Kidney tubule cell (primary cell): ENCODE measurements at regions not wholly inside any gene's neighbourhood (a gene's known extent, or its start where the extent isn't known, plus 50 kb on each side); places are given as distances from the start of the nearest gene placed in this dataset.

Experiments used
- DNase-seq: peaks from one replicate; pipeline ENCODE4 v3.0.0-alpha.2; 2018; ENCODE audit warnings: low spot score

- DNase-seq: no peak
Observed at GRCh38 chr1:34606504-34606903, 148.3 kb upstream of the GJB5 start.

DNA sequence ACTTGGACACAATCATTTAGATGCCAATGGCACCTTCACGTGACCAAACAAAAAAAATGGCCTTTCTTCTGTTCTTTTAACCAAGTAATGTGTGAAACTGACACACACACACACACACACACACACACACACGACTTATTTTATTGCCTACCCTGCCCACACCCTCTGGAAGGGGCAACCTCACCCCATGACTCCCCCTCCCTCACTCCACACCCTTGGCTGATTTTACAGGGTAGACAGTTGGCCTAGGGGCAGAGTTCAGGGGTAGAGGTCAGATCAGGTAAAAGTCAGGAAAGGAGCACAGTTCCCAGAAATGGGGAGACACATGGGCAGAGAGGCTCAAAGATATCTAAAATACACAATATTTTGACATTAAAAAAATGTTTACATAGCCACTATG lies 144.8 kb upstream of the GJB5 start:
- no peak for DNase-seq

DNA sequence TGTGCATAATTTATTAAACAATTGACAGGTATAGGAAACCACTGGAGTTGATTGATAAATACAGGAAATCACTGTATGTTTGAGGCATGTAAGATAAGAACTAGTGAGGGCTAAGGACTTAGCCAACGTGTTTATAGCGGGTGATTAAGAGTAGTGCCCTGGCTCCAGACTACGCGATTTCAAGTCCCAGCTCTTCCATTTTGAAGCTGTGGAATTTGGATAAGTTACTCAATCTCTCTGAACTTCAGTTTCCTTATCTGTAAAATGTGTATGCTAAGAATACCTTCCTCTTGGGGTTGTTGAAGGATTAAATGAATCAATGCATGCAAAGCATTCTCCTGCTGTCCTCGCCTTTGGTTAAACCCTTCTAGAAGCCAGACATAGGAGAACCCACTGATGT lies 143.3 kb upstream of the GJB5 start:
- DNase-seq: no peak

DNA sequence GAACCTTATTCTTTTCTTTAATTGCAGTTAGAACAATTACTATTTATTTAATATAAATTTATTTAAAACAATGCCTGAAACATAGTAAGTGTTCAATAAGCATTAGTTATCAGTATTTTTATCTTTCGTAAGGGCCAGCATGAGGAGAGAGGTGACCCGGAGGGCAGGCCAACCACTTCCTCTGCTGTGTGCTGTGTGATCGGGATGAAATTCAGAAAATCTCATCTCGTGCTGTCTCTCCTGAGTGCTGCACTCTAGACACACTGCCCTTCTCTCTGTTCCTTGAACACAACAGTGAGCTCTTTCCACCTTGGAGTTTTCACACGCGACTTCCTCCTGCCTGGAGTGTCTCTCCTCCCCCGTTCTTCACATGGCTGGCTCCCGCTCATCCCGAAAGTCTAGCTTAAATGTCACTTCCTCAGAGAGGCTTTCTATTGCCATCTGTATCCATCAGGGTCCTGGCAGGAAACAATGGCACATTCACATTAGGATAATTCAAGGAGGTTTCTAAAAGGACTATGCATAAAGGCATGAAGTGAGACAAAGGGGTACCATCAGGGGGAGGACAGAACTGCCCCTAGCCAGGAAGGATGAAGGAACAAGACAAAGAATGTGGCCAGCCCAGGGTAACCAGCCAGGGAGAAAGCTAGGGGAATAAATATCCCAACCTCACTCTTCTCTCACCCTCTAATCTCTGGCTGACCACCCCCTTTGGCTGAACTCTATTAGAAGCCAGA lies 142.6 kb upstream of the GJB5 start:
- DNase-seq: no peak

DNA sequence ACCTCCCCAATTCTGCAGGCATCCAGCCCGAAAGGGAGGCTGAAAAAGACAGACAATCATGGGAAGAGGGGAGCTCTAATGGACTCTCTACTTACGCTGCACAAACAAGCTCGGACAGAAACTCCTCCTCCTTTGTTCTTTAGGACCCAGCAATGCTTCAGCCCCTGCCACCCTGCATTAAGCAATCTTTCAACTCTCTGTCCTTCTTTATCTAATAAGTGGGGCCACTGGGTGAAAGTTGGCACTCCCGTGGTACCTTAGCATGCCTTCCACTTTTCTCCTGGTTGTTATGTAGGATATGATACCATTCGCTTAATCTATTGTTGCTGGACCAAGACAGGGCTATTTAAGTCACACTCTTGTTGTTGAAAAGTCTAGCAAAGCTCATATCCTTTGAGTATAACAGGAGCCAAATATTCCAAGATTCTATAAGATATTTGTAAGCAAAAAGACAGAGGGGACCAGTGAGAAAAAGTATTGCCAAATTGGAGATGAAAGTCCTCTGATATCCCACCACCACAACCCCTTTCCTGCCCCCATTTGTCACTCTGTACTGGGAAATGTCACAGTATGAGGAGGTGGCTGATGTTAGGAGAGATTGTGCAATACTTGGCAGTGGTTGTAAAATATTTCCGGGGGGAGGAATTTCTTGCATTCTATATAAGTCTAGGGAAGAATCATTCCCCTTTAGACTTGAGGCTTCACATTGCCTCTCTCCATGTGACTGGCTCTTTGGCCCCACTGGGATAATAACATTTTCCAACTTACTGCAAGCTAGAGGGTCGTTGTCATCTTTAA lies 137.3 kb upstream of the GJB5 start:
- DNase-seq: no peak

- DNase-seq: no peak
Observed at GRCh38 chr1:34618381-34618780, 136.5 kb upstream of the GJB5 start.

GRCh38 chr1:34619256-34619655 lies 135.6 kb upstream of the GJB5 start:
- DNase-seq: no peak

DNA sequence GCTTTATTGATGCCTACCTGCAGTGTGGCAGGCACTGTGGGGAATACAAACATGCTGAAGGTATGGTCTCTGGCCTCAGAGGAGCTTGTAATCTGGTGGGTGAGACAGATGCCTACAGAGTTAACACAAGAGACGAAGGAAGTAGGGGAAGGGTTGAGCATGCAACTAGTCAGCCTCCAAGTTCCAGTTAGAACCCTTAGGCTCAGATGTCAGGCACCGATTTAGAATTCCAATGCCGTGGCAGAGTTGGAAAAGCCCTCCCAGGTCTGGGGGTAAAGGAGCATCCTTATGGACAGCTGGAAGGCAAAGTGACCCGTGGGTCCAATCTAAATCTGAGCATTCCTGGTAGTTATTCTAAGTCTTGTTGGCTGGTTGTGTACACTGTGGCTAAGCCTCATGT lies 132.9 kb upstream of the GJB5 start:
- DNase-seq: no peak

GRCh38 chr1:34625521-34626015 lies 129.3 kb upstream of the GJB5 start:
- no peak for DNase-seq

GRCh38 chr1:34627465-34628240 lies 127.2 kb upstream of the GJB5 start:
- no peak for DNase-seq

DNA sequence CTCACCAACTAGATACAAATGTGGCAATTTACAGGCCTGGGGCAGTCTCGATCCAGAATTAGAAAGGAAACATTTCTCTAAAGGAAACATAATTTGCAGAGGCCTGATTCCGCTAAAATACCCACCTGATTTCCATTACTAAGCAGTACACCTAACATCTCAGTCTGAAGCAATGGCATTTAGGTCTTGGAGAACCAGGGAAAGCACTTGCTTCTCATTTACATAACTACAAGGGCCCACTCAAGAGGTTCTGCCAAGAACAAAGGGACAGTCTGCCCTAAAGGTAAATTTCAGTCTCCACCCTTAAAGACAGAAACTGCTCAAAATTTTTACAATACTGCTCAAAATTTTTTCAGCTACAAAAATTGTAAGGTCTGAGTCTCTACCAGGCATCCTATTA lies 123.7 kb upstream of the GJB5 start:
- no peak for DNase-seq

GRCh38 chr1:34639701-34640100 lies 115.1 kb upstream of the GJB5 start:
- peak; percentile 4 for DNase-seq

DNA sequence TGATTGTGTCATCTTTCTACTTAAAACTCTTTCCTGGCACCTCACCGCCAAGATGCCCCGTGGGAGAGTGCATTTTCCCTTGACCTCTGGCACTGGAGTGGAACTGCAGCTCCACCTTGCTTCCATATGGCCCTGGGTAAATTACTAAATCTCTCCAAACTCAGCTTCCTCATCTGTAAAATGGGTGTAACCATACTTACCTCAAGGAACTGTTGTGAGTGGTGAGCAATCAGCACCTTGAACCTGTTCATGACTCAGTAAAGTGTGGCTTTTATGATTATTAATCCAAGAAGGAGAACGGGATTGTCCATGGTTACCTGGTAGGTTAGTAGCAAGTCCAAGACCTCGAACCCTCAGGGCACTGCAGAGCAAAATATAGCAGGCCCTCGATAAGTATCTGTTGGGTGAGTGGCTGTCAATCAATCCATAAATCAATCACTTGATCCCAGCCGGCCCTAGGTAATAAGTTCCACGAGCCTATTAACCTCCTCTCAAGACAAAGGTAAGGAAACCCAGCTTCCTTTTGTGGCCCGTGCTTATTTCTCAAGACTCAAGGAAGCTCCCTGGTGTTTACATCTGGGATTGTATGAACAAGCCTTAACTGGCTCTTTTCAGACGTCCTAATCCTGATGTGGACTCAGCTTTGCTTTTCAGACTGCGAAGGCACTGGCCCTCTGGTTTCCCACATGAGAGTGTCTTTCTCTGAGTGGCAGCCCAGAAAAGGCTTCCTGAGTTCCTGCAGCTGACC lies 114.0 kb upstream of the GJB5 start:
- no peak for DNase-seq

- DNase-seq: no peak
Observed at GRCh38 chr1:34642679-34643078, 112.2 kb upstream of the GJB5 start.

DNA sequence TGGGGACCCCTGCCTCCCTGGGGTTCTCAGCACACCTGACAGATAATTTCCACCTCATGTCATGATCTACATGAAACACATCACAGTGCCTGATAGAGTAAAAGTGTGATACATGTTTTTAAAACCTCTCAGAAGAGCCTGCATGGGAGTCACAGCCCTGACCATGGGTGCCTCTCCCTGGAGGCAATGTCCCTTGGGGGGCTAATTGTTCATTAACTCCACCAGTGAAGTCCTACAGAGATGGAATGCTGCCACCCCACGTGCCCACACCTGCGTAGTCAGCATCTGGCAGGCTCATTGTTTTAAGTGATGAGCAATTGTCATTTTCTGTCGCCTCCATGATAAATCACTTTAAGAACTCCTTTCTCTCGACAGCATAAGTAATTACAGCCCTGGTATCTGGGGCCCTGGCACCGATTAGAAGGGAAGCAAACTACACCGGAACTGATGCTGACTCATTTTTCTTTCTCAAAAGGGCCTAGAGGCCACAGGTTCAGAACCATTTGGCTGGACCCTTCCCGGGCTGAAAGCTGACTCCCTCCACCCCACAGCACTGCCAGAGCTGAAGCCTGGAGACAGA lies 109.6 kb upstream of the GJB5 start:
- peak; percentile 16 for DNase-seq

GRCh38 chr1:34645919-34646318 lies 108.9 kb upstream of the GJB5 start:
- no peak for DNase-seq

GRCh38 chr1:34648501-34648900 lies 106.3 kb upstream of the GJB5 start:
- no peak for DNase-seq

DNA sequence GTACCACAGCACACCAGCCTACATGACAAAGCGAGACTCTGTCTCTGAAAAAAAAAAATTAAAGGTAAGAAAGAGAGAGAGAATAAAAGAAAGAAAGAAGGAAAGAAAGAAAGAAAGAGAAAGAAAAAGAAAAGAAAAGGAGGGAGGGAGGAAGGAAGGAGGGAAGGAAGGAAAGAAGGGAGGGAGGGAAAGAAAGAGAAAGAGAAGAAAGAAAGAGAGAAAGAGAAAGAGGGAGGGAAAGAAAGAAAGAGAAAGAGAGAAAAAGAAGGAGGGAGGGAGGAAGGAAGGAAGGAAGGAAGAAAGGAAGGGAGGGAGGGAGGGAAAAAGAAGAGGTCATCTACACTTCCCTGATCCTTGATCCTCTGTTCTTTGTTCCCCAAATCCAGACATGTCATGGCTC lies 104.8 kb upstream of the GJB5 start:
- no peak for DNase-seq

GRCh38 chr1:34650800-34651199 lies 104.0 kb upstream of the GJB5 start:
- DNase-seq: no peak

GRCh38 chr1:34653110-34653509 lies 101.7 kb upstream of the GJB5 start:
- no peak for DNase-seq

DNA sequence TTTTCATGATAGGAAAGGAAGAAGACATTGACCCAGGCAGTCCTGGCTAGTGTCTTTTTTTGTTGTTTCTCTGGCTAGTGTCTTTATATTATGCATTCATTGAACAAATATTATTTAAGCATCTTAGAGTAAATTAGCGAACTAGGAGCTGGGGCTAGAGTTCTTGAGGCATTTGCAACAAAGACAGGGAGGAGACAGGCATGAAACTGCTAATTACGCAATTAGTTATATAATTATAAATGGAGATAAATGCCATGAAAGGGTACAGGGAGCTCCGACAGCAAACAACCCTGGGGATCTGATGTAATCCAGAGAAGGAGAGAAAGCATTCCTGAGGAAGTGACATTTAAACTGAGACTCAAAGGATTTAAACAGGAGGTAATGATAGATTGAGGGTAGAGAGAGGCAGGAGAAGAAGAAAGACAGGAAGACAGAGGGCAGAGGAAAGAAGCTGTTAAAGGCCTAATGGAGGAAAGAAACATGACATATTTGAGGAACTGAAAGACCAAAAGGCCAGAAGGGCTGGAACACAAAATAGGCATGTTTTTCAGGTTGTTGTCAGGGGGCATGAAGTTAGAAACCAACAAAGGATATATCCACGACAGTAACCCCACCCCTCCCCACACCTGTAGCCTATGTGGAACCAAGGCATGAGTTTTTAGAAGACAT lies 99.5 kb upstream of the GJB5 start:
- DNase-seq: no peak
